ENCODE measurements at regions not wholly inside any gene's neighbourhood (a gene's known extent, or its start where the extent isn't known, plus 50 kb on each side); places are given as distances from the start of the nearest gene placed in this dataset.

- TF ChIP-seq, protein P1, sequence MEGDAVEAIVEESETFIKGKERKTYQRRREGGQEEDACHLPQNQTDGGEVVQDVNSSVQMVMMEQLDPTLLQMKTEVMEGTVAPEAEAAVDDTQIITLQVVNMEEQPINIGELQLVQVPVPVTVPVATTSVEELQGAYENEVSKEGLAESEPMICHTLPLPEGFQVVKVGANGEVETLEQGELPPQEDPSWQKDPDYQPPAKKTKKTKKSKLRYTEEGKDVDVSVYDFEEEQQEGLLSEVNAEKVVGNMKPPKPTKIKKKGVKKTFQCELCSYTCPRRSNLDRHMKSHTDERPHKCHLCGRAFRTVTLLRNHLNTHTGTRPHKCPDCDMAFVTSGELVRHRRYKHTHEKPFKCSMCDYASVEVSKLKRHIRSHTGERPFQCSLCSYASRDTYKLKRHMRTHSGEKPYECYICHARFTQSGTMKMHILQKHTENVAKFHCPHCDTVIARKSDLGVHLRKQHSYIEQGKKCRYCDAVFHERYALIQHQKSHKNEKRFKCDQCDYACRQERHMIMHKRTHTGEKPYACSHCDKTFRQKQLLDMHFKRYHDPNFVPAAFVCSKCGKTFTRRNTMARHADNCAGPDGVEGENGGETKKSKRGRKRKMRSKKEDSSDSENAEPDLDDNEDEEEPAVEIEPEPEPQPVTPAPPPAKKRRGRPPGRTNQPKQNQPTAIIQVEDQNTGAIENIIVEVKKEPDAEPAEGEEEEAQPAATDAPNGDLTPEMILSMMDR (IDR thresholded peaks at IDR 0.05), result no peak
- intact Hi-C loops (cut with DNase I), result no loop called here
- Histone ChIP-seq H3K27me3 (no peaks in the 10 kb centered on the region), H3K36me3 (no peaks in the 10 kb centered on the region), H3K4me3 (no peak overlapping the region), H3K4me1 (no peaks in the 10 kb centered on the region), H3K27ac (no peak overlapping the region), H3K9me3 (no peaks in the 10 kb centered on the region)
- DNase-seq (ENCODE audit: low spot score in 2 of 2), result peak in 1 of 2 donors; percentile 40
Observed at GRCh38 chr4:1501754-1502500, 95.7 kb upstream of the NKX1-1 start.

- H3K4me1 ChIP-seq, result no peaks in the 10 kb centered on the region
- no peak overlapping the region for H3K27ac ChIP-seq
- H3K36me3 ChIP-seq, result no peaks in the 10 kb centered on the region
- no peaks in the 10 kb centered on the region for H3K9me3 ChIP-seq
- no peaks in the 10 kb centered on the region for H3K27me3 ChIP-seq
- DNase-seq (ENCODE audit: low spot score in 2 of 2), result peak in 1 of 2 donors; percentile 54
- no peak overlapping the region for H3K4me3 ChIP-seq
- intact Hi-C loops (cut with DNase I), result no loop called here
- TF ChIP-seq, protein P1 (IDR thresholded peaks at IDR 0.05), result no peak
Observed at GRCh38 chr4:1500966-1501753, 94.9 kb upstream of the NKX1-1 start.

- H3K4me3 ChIP-seq, result no peak overlapping the region
- no peak for DNase-seq (ENCODE audit: low spot score in 2 of 2)
- no peaks in the 10 kb centered on the region for H3K36me3 ChIP-seq
- TF ChIP-seq, protein P1 (IDR thresholded peaks at IDR 0.05), result no peak
- H3K4me1 ChIP-seq, result no peaks in the 10 kb centered on the region
- no peak overlapping the region for H3K27ac ChIP-seq
- intact Hi-C loops (cut with DNase I), result no loop called here
- H3K27me3 ChIP-seq, result no peaks in the 10 kb centered on the region
- no peaks in the 10 kb centered on the region for H3K9me3 ChIP-seq
Observed at GRCh38 chr4:1500231-1500965, 94.2 kb upstream of the NKX1-1 start.

GRCh38 chr4:1499465-1499864 lies 93.2 kb upstream of the NKX1-1 start:
- no peak for DNase-seq (ENCODE audit: low spot score in 2 of 2)
- no peak overlapping the region for H3K4me3 ChIP-seq
- H3K4me1 ChIP-seq, result no peaks in the 10 kb centered on the region
- H3K27ac ChIP-seq, result no peak overlapping the region
- no peaks in the 10 kb centered on the region for H3K36me3 ChIP-seq
- TF ChIP-seq, protein P1 (IDR thresholded peaks at IDR 0.05), result no peak
- no peaks in the 10 kb centered on the region for H3K27me3 ChIP-seq
- intact Hi-C loops (cut with DNase I), result no loop called here
- H3K9me3 ChIP-seq, result no peaks in the 10 kb centered on the region

DNA sequence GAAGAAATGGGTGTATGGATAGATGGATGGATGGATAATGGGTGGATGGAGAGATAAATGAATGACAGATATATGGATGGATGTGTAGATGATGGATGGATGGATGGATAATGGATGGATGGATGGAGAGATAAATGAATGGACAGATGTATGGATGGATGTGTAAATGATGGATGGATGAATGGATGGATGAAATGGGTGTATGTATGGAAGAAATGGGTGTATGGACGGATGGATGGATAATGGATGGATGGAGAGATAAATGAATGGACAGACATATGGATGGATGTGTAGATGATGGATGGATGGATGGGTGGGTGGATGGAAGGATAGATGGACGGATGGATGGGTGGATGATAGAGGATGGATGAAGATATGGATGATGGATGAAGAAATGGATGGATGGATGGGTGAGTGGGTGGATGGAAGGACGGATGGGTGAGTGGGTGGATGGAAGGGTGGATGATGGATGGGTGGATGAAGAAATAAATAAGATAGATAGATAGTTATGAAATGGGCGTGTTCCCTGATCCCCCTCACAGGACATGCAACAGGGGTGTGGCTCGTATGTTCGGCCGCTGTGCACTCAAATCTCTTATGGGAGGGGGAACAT lies 91.1 kb upstream of the NKX1-1 start:
- Histone ChIP-seq H3K36me3 (no peaks in the 10 kb centered on the region), H3K27ac (no peak overlapping the region), H3K4me1 (no peaks in the 10 kb centered on the region), H3K4me3 (no peak overlapping the region), H3K27me3 (no peaks in the 10 kb centered on the region), H3K9me3 (no peaks in the 10 kb centered on the region)
- DNase-seq (ENCODE audit: low spot score in 2 of 2), result no peak
- TF ChIP-seq, protein P1 (IDR thresholded peaks at IDR 0.05), result no peak
- intact Hi-C loops (cut with DNase I), result no loop called here

All from ascending aorta (tissue), 2 donors.